GM12892 (cell line): ENCODE measurements at regions not wholly inside any gene's neighbourhood (a gene's known extent, or its start where the extent isn't known, plus 50 kb on each side); places are given as distances from the start of the nearest gene placed in this dataset.

Source experiments
- POLR2A ChIP-seq: IDR thresholded peaks from 2 replicates; pipeline ENCODE4 v1.6.1; 2011; ENCODE audit warnings: low read depth, low read length, control low read depth
- TAF1 ChIP-seq: IDR thresholded peaks from 2 replicates; pipeline ENCODE4 v1.6.1; 2011; ENCODE audit warnings: low read depth, mild to moderate bottlenecking, control low read depth, low read length, borderline replicate concordance

- TF ChIP-seq POLR2A, result no peak
- no peak for TF ChIP-seq TAF1
Observed at GRCh38 chr3:23076437-23076836, 126.7 kb upstream of the UBE2E2 start.
